Ovary (tissue), 3 donors: ENCODE measurements at regions not wholly inside any gene's neighbourhood (a gene's known extent, or its start where the extent isn't known, plus 50 kb on each side); places are given as distances from the start of the nearest gene placed in this dataset.

Experiments used
- EP300 ChIP-seq: sonication (generic); formaldehyde crosslinking; IDR thresholded peaks from one replicate; pipeline ENCODE4 v1.6.1; 2017; ENCODE audit warnings: antibody characterized with exemption
- TF ChIP-seq, protein P1 (sequence below), 3 donors: fragments of 450-650 bp in 2 of 3; fragments of 200-600 bp in 1 of 3; IDR thresholded peaks; one replicate each; pipeline versions ENCODE4 v1.5.1 to v1.8.0; 2016 to 2022; ENCODE audit warnings: antibody characterized with exemption in 3 of 3, mild to moderate bottlenecking in 1 of 3
- donor health status: DM: no; HTN: no; CAD: no.

GRCh38 chr20:7330850-7331249 lies 563.4 kb downstream of the BMP2 start:
- TF ChIP-seq EP300 = no peak
- TF ChIP-seq, protein P1, sequence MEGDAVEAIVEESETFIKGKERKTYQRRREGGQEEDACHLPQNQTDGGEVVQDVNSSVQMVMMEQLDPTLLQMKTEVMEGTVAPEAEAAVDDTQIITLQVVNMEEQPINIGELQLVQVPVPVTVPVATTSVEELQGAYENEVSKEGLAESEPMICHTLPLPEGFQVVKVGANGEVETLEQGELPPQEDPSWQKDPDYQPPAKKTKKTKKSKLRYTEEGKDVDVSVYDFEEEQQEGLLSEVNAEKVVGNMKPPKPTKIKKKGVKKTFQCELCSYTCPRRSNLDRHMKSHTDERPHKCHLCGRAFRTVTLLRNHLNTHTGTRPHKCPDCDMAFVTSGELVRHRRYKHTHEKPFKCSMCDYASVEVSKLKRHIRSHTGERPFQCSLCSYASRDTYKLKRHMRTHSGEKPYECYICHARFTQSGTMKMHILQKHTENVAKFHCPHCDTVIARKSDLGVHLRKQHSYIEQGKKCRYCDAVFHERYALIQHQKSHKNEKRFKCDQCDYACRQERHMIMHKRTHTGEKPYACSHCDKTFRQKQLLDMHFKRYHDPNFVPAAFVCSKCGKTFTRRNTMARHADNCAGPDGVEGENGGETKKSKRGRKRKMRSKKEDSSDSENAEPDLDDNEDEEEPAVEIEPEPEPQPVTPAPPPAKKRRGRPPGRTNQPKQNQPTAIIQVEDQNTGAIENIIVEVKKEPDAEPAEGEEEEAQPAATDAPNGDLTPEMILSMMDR (IDR thresholded peaks at IDR 0.05) = no peak
